ENCODE measurements at regions not wholly inside any gene's neighbourhood (a gene's known extent, or its start where the extent isn't known, plus 50 kb on each side); places are given as distances from the start of the nearest gene placed in this dataset.

GRCh38 chr10:29849126-29849833 lies 210.1 kb downstream of the JCAD start:
- H3K4me3 ChIP-seq (replicated peaks in 1 of 3), result no peak overlapping the region
- no peaks in the 10 kb centered on the region for H3K9me3 ChIP-seq
- intact Hi-C loops (cut with DNase I), result no loop called here
- H3K27me3 ChIP-seq, result no peaks in the 10 kb centered on the region
- H3K27ac ChIP-seq, result peak overlapping the region; percentile 1 to 68 (median 19)
- DNase-seq, result no peak
- no peak for TF ChIP-seq POLR2A (IDR thresholded peaks at IDR 0.05)
- no peak for TF ChIP-seq CTCF (IDR thresholded peaks at IDR 0.05)
- H3K36me3 ChIP-seq, result no peaks in the 10 kb centered on the region
- 62% methylated on average over 9 of the region's 9 CpGs for WGBS, 2 donors
- peaks cover 0 to 22% of the 10 kb centered on the region in 2 donors for H3K4me1 ChIP-seq

GRCh38 chr10:29846881-29847280 lies 212.1 kb upstream of the SVIL start:
- TF ChIP-seq CTCF (IDR thresholded peaks at IDR 0.05) (no peak), POLR2A (IDR thresholded peaks at IDR 0.05) (no peak)
- Histone ChIP-seq H3K4me1 (peaks cover 5 to 29% of the 10 kb centered on the region in 2 donors), H3K27ac (no peak overlapping the region), H3K36me3 (no peaks in the 10 kb centered on the region), H3K27me3 (no peaks in the 10 kb centered on the region), H3K4me3 (replicated peaks in 1 of 3) (no peak overlapping the region), H3K9me3 (no peaks in the 10 kb centered on the region)
- intact Hi-C loops (cut with DNase I), result no loop called here
- 92 to 99% methylated on average over 3 of the region's 3 CpGs for WGBS, 2 donors
- no peak for DNase-seq

GRCh38 chr10:29845166-29845565 lies 210.4 kb upstream of the SVIL start:
- WGBS, 2 donors, result 93 to 96% methylated on average over 1 of the region's 1 CpG
- DNase-seq, result no peak
- no peak overlapping the region for H3K27ac ChIP-seq
- TF ChIP-seq POLR2A (IDR thresholded peaks at IDR 0.05), result no peak
- TF ChIP-seq CTCF (IDR thresholded peaks at IDR 0.05), result no peak
- no peak overlapping the region for H3K4me3 ChIP-seq (replicated peaks in 1 of 3)
- H3K36me3 ChIP-seq, result no peaks in the 10 kb centered on the region
- intact Hi-C loops (cut with DNase I), result no loop called here
- H3K4me1 ChIP-seq, result peaks cover 21 to 38% of the 10 kb centered on the region in 2 donors
- no peaks in the 10 kb centered on the region for H3K27me3 ChIP-seq
- no peaks in the 10 kb centered on the region for H3K9me3 ChIP-seq

GRCh38 chr10:29843143-29843542 lies 208.4 kb upstream of the SVIL start:
- Histone ChIP-seq H3K27ac (no peak overlapping the region), H3K27me3 (no peaks in the 10 kb centered on the region), H3K4me3 (replicated peaks in 1 of 3) (no peak overlapping the region), H3K4me1 (peaks cover 34 to 38% of the 10 kb centered on the region in 2 donors), H3K36me3 (no peaks in the 10 kb centered on the region), H3K9me3 (no peaks in the 10 kb centered on the region)
- DNase-seq, result no peak
- intact Hi-C loops (cut with DNase I), result no loop called here
- 80 to 88% methylated on average over 5 of the region's 5 CpGs for WGBS, 2 donors
- no peak for TF ChIP-seq CTCF (IDR thresholded peaks at IDR 0.05)
- no peak for TF ChIP-seq POLR2A (IDR thresholded peaks at IDR 0.05)

- intact Hi-C loops (cut with DNase I), result no loop called here
- H3K4me3 ChIP-seq (replicated peaks in 1 of 3), result no peak overlapping the region
- H3K9me3 ChIP-seq, result no peaks in the 10 kb centered on the region
- H3K36me3 ChIP-seq, result no peaks in the 10 kb centered on the region
- H3K4me1 ChIP-seq, result peaks cover 34 to 38% of the 10 kb centered on the region in 2 donors
- peak; percentile 72 to 88 for DNase-seq
- peak overlapping the region; percentile 87 to 95 (median 92) for H3K27ac ChIP-seq
- TF ChIP-seq CTCF (IDR thresholded peaks at IDR 0.05) (no peak), POLR2A (IDR thresholded peaks at IDR 0.05) (no peak)
- 72 to 78% methylated on average over 14 to 16 of the region's 16 CpGs for WGBS, 2 donors
- H3K27me3 ChIP-seq, result no peaks in the 10 kb centered on the region
These were observed 207.2 kb upstream of the SVIL start for GRCh38 chr10:29841724-29842649.

All from thyroid gland (tissue), 4 donors.